HepG2 (cell line): ENCODE measurements at regions not wholly inside any gene's neighbourhood (a gene's known extent, or its start where the extent isn't known, plus 50 kb on each side); places are given as distances from the start of the nearest gene placed in this dataset.
"Not testable (repeated sequence)": the region's sequence is repeated elsewhere in the genome, so short reads cannot be mapped to it uniquely, and the experiment has no call there.

ENCODE experiments used
- ATAC-seq: fragments of 200-7000 bp; cut with Tn5 transposase; 3 replicates; pipeline ENCODE4 v1.9.1; 2020; ENCODE audit warnings: mild to moderate bottlenecking, moderate library complexity
- BruUV-seq: library from RNA; stranded (reverse); fragments of 400-500 nt; replicated peaks from 2 replicates; lab custom pipeline; 2021; lab: Mats Ljungman, UMichigan
- CTCF ChIA-PET: fragments of 300-600 bp; formaldehyde crosslinking; extraction: SDS; loops from one replicate; lab custom pipeline; 2021; ENCODE audit warnings: low total read pairs, inconsistent platforms, low intra/inter-chr PET ratio; lab: Yijun Ruan, JAX
- POLR2A ChIA-PET: fragments of 350-600 bp; sonication (Branson Sonifier 250); formaldehyde crosslinking; loops from one replicate; lab custom pipeline; 2020; ENCODE audit warnings: antibody characterized with exemption, inconsistent platforms; lab: Yijun Ruan, JAX
- DNase-seq: peaks from one replicate; pipeline ENCODE4 v3.0.0-alpha.2; 2015; ENCODE audit warnings: low spot score
- FAIRE-seq: peaks from 3 replicates; lab custom pipeline; 2011; peaks lifted over from hg19 to GRCh38; lab: Jason Lieb, UNC
- H2AFZ ChIP-seq: one replicate; pipeline ENCODE4 v1.6.1; 2011; ENCODE audit warnings: low read length, inconsistent platforms
- H3K27ac ChIP-seq: fragments of 300-600 bp; 3 replicates; pipeline ENCODE4 v1.8.0; 2011; ENCODE audit warnings: mixed run types, mild to moderate bottlenecking, mixed read lengths, low read length, inconsistent platforms; ENCODE audit not compliant: insufficient read depth; ENCODE audit errors: extremely low read length
- H3K27me3 ChIP-seq, 2 experiments: fragments of 200-600 bp in 1 of 2; 2 replicates in 1 of 2; 3 replicates in 1 of 2; pipeline versions ENCODE4 v1.6.0 to v1.8.0; 2011; ENCODE audit warnings: low read length in 2 of 2, mild to moderate bottlenecking in 2 of 2, moderate library complexity in 2 of 2, inconsistent platforms in 1 of 2; ENCODE audit not compliant: insufficient read depth in 2 of 2, control insufficient read depth in 1 of 2
- H3K36me3 ChIP-seq, 2 experiments: fragments of 200-600 bp in 1 of 2; replicated peaks in 1 of 2; 2 replicates in 1 of 2; 3 replicates in 1 of 2; pipeline versions ENCODE4 v1.5.1 to v1.8.0; 2011; ENCODE audit warnings: low read length in 2 of 2, inconsistent platforms in 1 of 2; ENCODE audit not compliant: insufficient read depth in 2 of 2, control insufficient read depth in 1 of 2
- H3K4me1 ChIP-seq: 2 replicates; pipeline ENCODE4 v1.5.1; 2012; ENCODE audit warnings: low read length, inconsistent platforms; ENCODE audit not compliant: insufficient read depth
- H3K4me2 ChIP-seq: 2 replicates; pipeline ENCODE4 v1.6.0; 2011; ENCODE audit warnings: low read depth, low read length, inconsistent platforms
- H3K4me3 ChIP-seq, 3 experiments: fragments of 200-600 bp in 1 of 3; sonication (generic), shearing (Covaris generic) in 1 of 3; replicated peaks in 1 of 3; 2 replicates each; pipeline ENCODE4 v1.5.1; 2011 to 2016; ENCODE audit warnings: low read length in 3 of 3, inconsistent platforms in 2 of 3, low read depth in 2 of 3, mild to moderate bottlenecking in 2 of 3, control low read depth in 1 of 3, mixed read lengths in 1 of 3; ENCODE audit not compliant: insufficient read depth in 1 of 3
- H3K79me2 ChIP-seq: one replicate; pipeline ENCODE4 v1.6.1; 2011; ENCODE audit warnings: low read length, inconsistent platforms; ENCODE audit not compliant: insufficient read depth
- H3K9ac ChIP-seq: 2 replicates; pipeline ENCODE4 v1.6.0; 2011; ENCODE audit warnings: mild to moderate bottlenecking, low read depth, low read length, inconsistent platforms; ENCODE audit not compliant: insufficient read depth
- H3K9me3 ChIP-seq: 2 replicates; pipeline ENCODE4 v1.5.1; 2012; ENCODE audit warnings: mild to moderate bottlenecking, low read length
- H4K20me1 ChIP-seq: 2 replicates; pipeline ENCODE4 v1.6.0; 2011; ENCODE audit warnings: inconsistent platforms, mild to moderate bottlenecking, low read length, moderate library complexity; ENCODE audit not compliant: insufficient read depth
- FOSL2 ChIP-seq: sonication (generic); formaldehyde crosslinking; IDR thresholded peaks from 2 replicates; pipeline ENCODE4 v1.4.0; 2020; ENCODE audit warnings: missing genetic modification reagents
- HHEX ChIP-seq: IDR thresholded peaks from 2 replicates; pipeline ENCODE4 v1.6.1; 2016; ENCODE audit warnings: control low read depth
- KLF16 ChIP-seq, 2 experiments: sonication (generic) in 1 of 2; formaldehyde crosslinking in 1 of 2; IDR thresholded peaks; 2 replicates each; pipeline versions ENCODE4 v1.6.1 to v1.8.0; 2016 to 2023; ENCODE audit warnings: missing genetic modification reagents in 2 of 2, missing compliant biosample characterization in 1 of 2
- MAF1 ChIP-seq: sonication (generic); formaldehyde crosslinking; IDR thresholded peaks from 2 replicates; pipeline ENCODE4 v1.5.0; 2020; ENCODE audit warnings: missing genetic modification reagents, borderline replicate concordance
- MATR3 ChIP-seq: sonication (generic); formaldehyde crosslinking; IDR thresholded peaks from 2 replicates; pipeline ENCODE4 v1.4.0; 2020; ENCODE audit warnings: missing genetic modification reagents
- RELA ChIP-seq: sonication (generic); formaldehyde crosslinking; IDR thresholded peaks from 2 replicates; pipeline ENCODE4 v1.4.0; 2020; ENCODE audit warnings: missing genetic modification reagents
- ZNF224 ChIP-seq: sonication (generic); formaldehyde crosslinking; IDR thresholded peaks from 2 replicates; pipeline ENCODE4 v1.5.0; 2020; ENCODE audit warnings: mild to moderate bottlenecking, missing genetic modification reagents
- ZNF282 ChIP-seq: fragments of 450-650 bp; IDR thresholded peaks from 2 replicates; pipeline ENCODE4 v1.6.1; 2018; ENCODE audit not compliant: partially characterized antibody
- ZNF33A ChIP-seq: sonication (generic); formaldehyde crosslinking; IDR thresholded peaks from 2 replicates; pipeline ENCODE4 v1.5.1; 2020; ENCODE audit warnings: missing genetic modification reagents, mild to moderate bottlenecking, moderate library complexity, borderline replicate concordance
- ZNF350 ChIP-seq: sonication (generic); formaldehyde crosslinking; IDR thresholded peaks from 2 replicates; pipeline ENCODE4 v1.4.0; 2020; ENCODE audit warnings: mild to moderate bottlenecking, low read depth, missing genetic modification reagents, borderline replicate concordance
- ZNF564 ChIP-seq: sonication (generic); formaldehyde crosslinking; IDR thresholded peaks from 2 replicates; pipeline ENCODE4 v1.8.1; 2023; ENCODE audit warnings: mild to moderate bottlenecking, missing genetic modification reagents
- ZNF614 ChIP-seq: IDR thresholded peaks from 2 replicates; pipeline ENCODE4 v1.6.1; 2018; ENCODE audit warnings: missing biosample characterization, missing genetic modification reagents, inconsistent platforms, borderline replicate concordance
- ZSCAN21 ChIP-seq: sonication (generic); formaldehyde crosslinking; IDR thresholded peaks from 2 replicates; pipeline ENCODE4 v1.8.0; 2022; ENCODE audit warnings: mild to moderate bottlenecking, missing genetic modification reagents, moderate library complexity, borderline replicate concordance
- WGBS: methylation state at CpG from one replicate; pipeline ENCODE4 v1.1.6; 2017; ENCODE audit warnings: low lambda C conversion rate; 5-methylcytosine and 5-hydroxymethylcytosine counted together
- in situ Hi-C: cut with HindIII; loops from 2 replicates; pipeline ENCODE4 v1.10.0; 2017; ENCODE audit warnings: low pct_unique_long_range_greater_than_20kb; ENCODE audit not compliant: extremely low pct_ligation_motif_present
- intact Hi-C: fragments of 100-400 bp; cut with micrococcal nuclease; formaldehyde crosslinking; loops from one replicate; pipeline ENCODE4 v1.10.0; 2022; ENCODE audit not compliant: unreplicated experiment
- TF ChIP-seq, protein P1 (sequence below), 2 experiments: fragments of 450-650 bp in 1 of 2; sonication (generic) in 1 of 2; formaldehyde crosslinking; IDR thresholded peaks; 2 replicates each; pipeline versions ENCODE4 v1.5.0 to v1.8.0; 2020 to 2022; ENCODE audit warnings: mild to moderate bottlenecking in 1 of 2, missing genetic modification reagents in 1 of 2
- TF ChIP-seq, protein P2 (sequence below): sonication (generic); formaldehyde crosslinking; conservative IDR thresholded peaks from 2 replicates; pipeline ENCODE4 v1.4.0; 2020; ENCODE audit warnings: missing genetic modification reagents
- TF ChIP-seq, protein P3 (sequence below): sonication (generic); formaldehyde crosslinking; IDR thresholded peaks from 2 replicates; pipeline ENCODE4 v1.5.0; 2020; ENCODE audit warnings: mild to moderate bottlenecking, missing genetic modification reagents, borderline replicate concordance

DNA sequence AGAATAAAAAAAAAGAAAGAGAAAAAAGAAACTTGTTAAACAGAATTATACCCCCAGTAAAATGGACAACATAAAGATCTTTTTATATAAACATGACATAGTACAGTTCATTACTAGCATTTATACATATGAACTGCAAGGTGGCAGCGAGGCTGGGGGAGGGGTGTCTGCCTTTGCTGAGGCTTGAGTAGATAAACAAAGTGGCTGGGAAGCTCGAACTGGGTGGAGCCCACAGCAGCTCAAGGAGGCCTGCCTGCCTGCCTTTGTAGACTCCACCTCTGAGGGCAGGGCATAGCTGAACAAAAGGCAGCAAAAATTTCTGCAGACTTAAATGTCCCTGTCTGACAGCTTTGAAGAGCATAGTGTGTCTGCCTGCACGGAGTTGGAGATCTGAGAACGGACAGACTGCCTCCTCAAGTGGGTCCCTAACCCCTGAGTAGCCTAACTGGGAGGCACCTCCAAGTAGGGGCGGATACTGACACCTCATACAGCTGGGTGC is 108.9 kb upstream of the SNX7 start:
- H3K9ac ChIP-seq, H3K4me3 ChIP-seq, H2AFZ ChIP-seq, CTCF ChIA-PET, ATAC-seq, POLR2A ChIA-PET, BruUV-seq, H3K4me2 ChIP-seq, H3K79me2 ChIP-seq, H3K27me3 ChIP-seq, in situ Hi-C loops, H3K36me3 ChIP-seq, FAIRE-seq, H4K20me1 ChIP-seq, H3K4me1 ChIP-seq, H3K9me3 ChIP-seq, DNase-seq, H3K27ac ChIP-seq: not testable (repeated sequence)
- 19% methylated on average over 4 of the region's 5 CpGs for WGBS
- intact Hi-C loops, result loop anchor here (10.0 kb wide), 1 partner anchor 112 kb away; the partner anchor contains the start of gene SNX7

- 0% methylated on average over 1 of the region's 1 CpG for WGBS
- no peak for FAIRE-seq
- POLR2A ChIA-PET, result no interaction called here
- TF ChIP-seq, protein P1, sequence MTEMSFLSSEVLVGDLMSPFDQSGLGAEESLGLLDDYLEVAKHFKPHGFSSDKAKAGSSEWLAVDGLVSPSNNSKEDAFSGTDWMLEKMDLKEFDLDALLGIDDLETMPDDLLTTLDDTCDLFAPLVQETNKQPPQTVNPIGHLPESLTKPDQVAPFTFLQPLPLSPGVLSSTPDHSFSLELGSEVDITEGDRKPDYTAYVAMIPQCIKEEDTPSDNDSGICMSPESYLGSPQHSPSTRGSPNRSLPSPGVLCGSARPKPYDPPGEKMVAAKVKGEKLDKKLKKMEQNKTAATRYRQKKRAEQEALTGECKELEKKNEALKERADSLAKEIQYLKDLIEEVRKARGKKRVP (CRISPR knock-in tag; IDR thresholded peaks at IDR 0.05), result no peak
- TF ChIP-seq, protein P2, sequence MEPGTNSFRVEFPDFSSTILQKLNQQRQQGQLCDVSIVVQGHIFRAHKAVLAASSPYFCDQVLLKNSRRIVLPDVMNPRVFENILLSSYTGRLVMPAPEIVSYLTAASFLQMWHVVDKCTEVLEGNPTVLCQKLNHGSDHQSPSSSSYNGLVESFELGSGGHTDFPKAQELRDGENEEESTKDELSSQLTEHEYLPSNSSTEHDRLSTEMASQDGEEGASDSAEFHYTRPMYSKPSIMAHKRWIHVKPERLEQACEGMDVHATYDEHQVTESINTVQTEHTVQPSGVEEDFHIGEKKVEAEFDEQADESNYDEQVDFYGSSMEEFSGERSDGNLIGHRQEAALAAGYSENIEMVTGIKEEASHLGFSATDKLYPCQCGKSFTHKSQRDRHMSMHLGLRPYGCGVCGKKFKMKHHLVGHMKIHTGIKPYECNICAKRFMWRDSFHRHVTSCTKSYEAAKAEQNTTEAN, result no peak
- TF ChIP-seq, protein P3, sequence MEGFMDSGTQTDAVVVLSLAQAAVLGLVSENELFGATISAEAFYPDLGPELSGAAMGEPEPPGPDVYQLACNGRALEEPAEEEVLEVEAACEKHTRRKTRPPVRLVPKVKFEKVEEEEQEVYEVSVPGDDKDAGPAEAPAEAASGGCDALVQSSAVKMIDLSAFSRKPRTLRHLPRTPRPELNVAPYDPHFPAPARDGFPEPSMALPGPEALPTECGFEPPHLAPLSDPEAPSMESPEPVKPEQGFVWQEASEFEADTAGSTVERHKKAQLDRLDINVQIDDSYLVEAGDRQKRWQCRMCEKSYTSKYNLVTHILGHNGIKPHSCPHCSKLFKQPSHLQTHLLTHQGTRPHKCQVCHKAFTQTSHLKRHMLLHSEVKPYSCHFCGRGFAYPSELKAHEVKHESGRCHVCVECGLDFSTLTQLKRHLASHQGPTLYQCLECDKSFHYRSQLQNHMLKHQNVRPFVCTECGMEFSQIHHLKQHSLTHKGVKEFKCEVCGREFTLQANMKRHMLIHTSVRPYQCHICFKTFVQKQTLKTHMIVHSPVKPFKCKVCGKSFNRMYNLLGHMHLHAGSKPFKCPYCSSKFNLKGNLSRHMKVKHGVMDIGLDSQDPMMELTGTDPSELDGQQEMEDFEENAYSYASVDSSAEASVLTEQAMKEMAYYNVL (CRISPR knock-in tag), result no peak
- TF ChIP-seq ZNF224 (CRISPR knock-in tag), result no peak
- TF ChIP-seq KLF16 (CRISPR knock-in tag; IDR thresholded peaks at IDR 0.05), result no peak
- no peak for TF ChIP-seq ZNF282
- no peak for TF ChIP-seq ZNF350 (CRISPR knock-in tag)
- no peak for TF ChIP-seq RELA (CRISPR knock-in tag)
- TF ChIP-seq ZNF33A (CRISPR knock-in tag), result no peak
- no peak for TF ChIP-seq FOSL2 (CRISPR knock-in tag)
- TF ChIP-seq HHEX, result no peak
- TF ChIP-seq ZSCAN21 (CRISPR knock-in tag), result no peak
- TF ChIP-seq MATR3 (CRISPR knock-in tag), result no peak
- no peak for TF ChIP-seq ZNF614 (CRISPR knock-in tag)
- no peak for TF ChIP-seq MAF1 (CRISPR knock-in tag)
- no peak for TF ChIP-seq ZNF564 (CRISPR knock-in tag)
Observed at GRCh38 chr1:98550076-98550475, 111.4 kb upstream of the SNX7 start.

More at GRCh38 chr1:98550076-98550475, 111.4 kb upstream of the SNX7 start:
- ATAC-seq (no peak), DNase-seq (no peak)
- no peaks in the 10 kb centered on the region for H4K20me1 ChIP-seq
- no peak overlapping the region for H3K4me2 ChIP-seq
- no peaks in the 10 kb centered on the region for H3K4me1 ChIP-seq
- BruUV-seq, result no TSS peak
- H2AFZ ChIP-seq, result no peak overlapping the region
- no peaks in the 10 kb centered on the region for H3K9me3 ChIP-seq
- no peaks in the 10 kb centered on the region for H3K27me3 ChIP-seq
- H3K27ac ChIP-seq, result no peak overlapping the region
- no peak overlapping the region for H3K4me3 ChIP-seq
- CTCF ChIA-PET, result no interaction called here
- no peak overlapping the region for H3K9ac ChIP-seq
- intact Hi-C loops (loop anchor here (10.0 kb wide), 1 partner anchor 115 kb away; the partner anchor contains the start of gene SNX7), in situ Hi-C loops (no loop called here)
- H3K79me2 ChIP-seq, result no peaks in the 10 kb centered on the region
- no peaks in the 10 kb centered on the region for H3K36me3 ChIP-seq
